ENCODE measurements at regions not wholly inside any gene's neighbourhood (a gene's known extent, or its start where the extent isn't known, plus 50 kb on each side); places are given as distances from the start of the nearest gene placed in this dataset.

GRCh38 chr11:32012049-32012448 lies 78.8 kb upstream of the RCN1 start:
- TF ChIP-seq CTCF (IDR thresholded peaks at IDR 0.05): no peak
- no peak for TF ChIP-seq POLR2A (IDR thresholded peaks at IDR 0.05)
